WERI-Rb-1 (cell line): ENCODE measurements at regions not wholly inside any gene's neighbourhood (a gene's known extent, or its start where the extent isn't known, plus 50 kb on each side); places are given as distances from the start of the nearest gene placed in this dataset.

Source experiments
- DNase-seq: peaks from one replicate; pipeline ENCODE4 v3.0.0-alpha.2; 2020
- H3K27ac ChIP-seq: fragments of 250-450 bp; sonication (Bioruptor Pico); 2 replicates; pipeline ENCODE4 v1.5.1; 2020; ENCODE audit warnings: mild to moderate bottlenecking, moderate library complexity
- H3K27me3 ChIP-seq: fragments of 250-450 bp; sonication (Bioruptor Pico); 2 replicates; pipeline ENCODE4 v1.5.1; 2021; ENCODE audit warnings: mild to moderate bottlenecking, low read depth, moderate library complexity; ENCODE audit not compliant: insufficient read depth, severe bottlenecking
- H3K36me3 ChIP-seq: fragments of 250-450 bp; sonication (Bioruptor Pico); 2 replicates; pipeline ENCODE4 v1.5.1; 2020; ENCODE audit warnings: mild to moderate bottlenecking, moderate library complexity
- H3K4me3 ChIP-seq: 2 replicates; pipeline ENCODE4 v1.5.1; 2011; ENCODE audit warnings: low read depth, mild to moderate bottlenecking, control low read depth, low read length
- H3K9me3 ChIP-seq: fragments of 250-450 bp; sonication (Bioruptor Pico); 2 replicates; pipeline ENCODE4 v1.5.1; 2021; ENCODE audit warnings: mild to moderate bottlenecking, moderate library complexity; ENCODE audit not compliant: severe bottlenecking
- TF ChIP-seq, protein P1 (sequence below): IDR thresholded peaks from 2 replicates; pipeline ENCODE4 v1.5.1; 2011; ENCODE audit warnings: low read depth, mild to moderate bottlenecking, control low read depth, inconsistent platforms, low read length

DNA sequence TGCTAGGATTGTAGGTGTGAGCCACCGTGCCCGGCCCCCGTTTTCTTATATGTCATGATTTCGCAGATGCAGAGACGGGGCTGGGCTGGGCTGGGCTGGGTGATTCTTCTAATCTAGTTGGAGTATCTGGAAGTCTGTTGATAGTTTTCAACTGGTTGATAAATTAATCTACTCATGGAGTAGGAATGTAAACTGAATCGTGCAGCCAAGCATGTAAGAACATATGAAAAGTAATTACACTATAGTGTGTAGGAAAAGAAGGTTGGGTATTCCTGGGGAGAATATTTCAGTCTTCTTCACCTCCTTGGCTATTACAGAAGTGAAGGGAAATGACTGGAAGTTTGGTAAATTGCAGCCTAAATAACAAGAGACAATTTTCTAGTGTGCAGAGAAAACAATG lies 82.6 kb upstream of the MAGI1 start:
- no peak for DNase-seq
- H3K9me3 ChIP-seq = no peaks in the 10 kb centered on the region
- TF ChIP-seq, protein P1, sequence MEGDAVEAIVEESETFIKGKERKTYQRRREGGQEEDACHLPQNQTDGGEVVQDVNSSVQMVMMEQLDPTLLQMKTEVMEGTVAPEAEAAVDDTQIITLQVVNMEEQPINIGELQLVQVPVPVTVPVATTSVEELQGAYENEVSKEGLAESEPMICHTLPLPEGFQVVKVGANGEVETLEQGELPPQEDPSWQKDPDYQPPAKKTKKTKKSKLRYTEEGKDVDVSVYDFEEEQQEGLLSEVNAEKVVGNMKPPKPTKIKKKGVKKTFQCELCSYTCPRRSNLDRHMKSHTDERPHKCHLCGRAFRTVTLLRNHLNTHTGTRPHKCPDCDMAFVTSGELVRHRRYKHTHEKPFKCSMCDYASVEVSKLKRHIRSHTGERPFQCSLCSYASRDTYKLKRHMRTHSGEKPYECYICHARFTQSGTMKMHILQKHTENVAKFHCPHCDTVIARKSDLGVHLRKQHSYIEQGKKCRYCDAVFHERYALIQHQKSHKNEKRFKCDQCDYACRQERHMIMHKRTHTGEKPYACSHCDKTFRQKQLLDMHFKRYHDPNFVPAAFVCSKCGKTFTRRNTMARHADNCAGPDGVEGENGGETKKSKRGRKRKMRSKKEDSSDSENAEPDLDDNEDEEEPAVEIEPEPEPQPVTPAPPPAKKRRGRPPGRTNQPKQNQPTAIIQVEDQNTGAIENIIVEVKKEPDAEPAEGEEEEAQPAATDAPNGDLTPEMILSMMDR = no peak
- H3K27ac ChIP-seq = no peak overlapping the region
- H3K27me3 ChIP-seq = no peaks in the 10 kb centered on the region
- H3K4me3 ChIP-seq = no peak overlapping the region
- no peaks in the 10 kb centered on the region for H3K36me3 ChIP-seq

- TF ChIP-seq, protein P1 = no peak
- DNase-seq = no peak
- no peak overlapping the region for H3K27ac ChIP-seq
- no peak overlapping the region for H3K4me3 ChIP-seq
- H3K36me3 ChIP-seq = no peaks in the 10 kb centered on the region
- H3K9me3 ChIP-seq = no peaks in the 10 kb centered on the region
- no peaks in the 10 kb centered on the region for H3K27me3 ChIP-seq
Observed at GRCh38 chr3:66115858-66116654, 77.3 kb upstream of the MAGI1 start.

DNA sequence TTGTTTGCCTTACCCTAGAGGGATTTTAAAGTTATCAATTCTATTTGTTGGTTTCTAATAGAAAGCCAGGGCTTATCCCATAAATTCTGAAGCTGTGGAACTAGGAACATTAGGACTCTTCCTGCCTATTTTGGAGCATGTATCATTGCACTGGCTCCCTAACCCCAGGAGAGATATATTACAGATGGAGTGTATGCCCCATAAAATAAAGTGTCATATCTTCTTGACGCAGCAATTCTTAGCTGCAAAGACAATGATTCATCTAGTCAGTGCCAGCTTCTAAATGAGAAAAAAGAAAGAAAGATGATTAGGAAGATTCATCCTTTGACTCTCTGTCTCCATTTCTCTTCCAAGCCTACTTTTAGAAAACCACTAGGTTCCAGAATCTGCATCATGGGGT lies 74.8 kb upstream of the MAGI1 start:
- H3K36me3 ChIP-seq = no peaks in the 10 kb centered on the region
- TF ChIP-seq, protein P1 = no peak
- no peak for DNase-seq
- no peak overlapping the region for H3K4me3 ChIP-seq
- H3K27me3 ChIP-seq = no peaks in the 10 kb centered on the region
- H3K9me3 ChIP-seq = no peaks in the 10 kb centered on the region
- H3K27ac ChIP-seq = no peak overlapping the region

GRCh38 chr3:66110840-66111239 lies 72.1 kb upstream of the MAGI1 start:
- Histone ChIP-seq H3K36me3 (no peaks in the 10 kb centered on the region), H3K27ac (no peak overlapping the region), H3K4me3 (no peak overlapping the region), H3K27me3 (no peaks in the 10 kb centered on the region), H3K9me3 (no peaks in the 10 kb centered on the region)
- TF ChIP-seq, protein P1 = no peak
- DNase-seq = no peak

DNA sequence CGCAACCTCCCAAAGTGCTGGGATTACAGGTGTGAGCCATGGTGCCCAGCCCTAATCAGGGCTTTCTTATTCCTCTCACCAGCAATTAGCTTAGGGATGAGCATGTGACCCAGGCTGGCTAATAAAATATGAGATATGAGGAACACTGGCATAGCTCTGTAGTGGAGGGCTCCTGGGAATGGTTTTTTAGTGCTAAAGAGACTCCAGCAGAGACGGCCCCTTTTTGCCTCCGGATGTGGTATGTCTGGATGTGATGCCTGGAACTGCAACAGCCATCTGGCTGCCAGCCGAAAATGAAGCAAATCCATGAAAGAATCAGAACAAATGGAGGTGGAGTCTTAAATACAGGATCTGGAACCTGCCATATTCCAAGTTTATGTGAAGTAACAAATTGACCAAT lies 69.1 kb upstream of the MAGI1 start:
- no peaks in the 10 kb centered on the region for H3K36me3 ChIP-seq
- no peak overlapping the region for H3K27ac ChIP-seq
- H3K4me3 ChIP-seq = no peak overlapping the region
- no peaks in the 10 kb centered on the region for H3K27me3 ChIP-seq
- TF ChIP-seq, protein P1 = no peak
- no peaks in the 10 kb centered on the region for H3K9me3 ChIP-seq
- DNase-seq = no peak

DNA sequence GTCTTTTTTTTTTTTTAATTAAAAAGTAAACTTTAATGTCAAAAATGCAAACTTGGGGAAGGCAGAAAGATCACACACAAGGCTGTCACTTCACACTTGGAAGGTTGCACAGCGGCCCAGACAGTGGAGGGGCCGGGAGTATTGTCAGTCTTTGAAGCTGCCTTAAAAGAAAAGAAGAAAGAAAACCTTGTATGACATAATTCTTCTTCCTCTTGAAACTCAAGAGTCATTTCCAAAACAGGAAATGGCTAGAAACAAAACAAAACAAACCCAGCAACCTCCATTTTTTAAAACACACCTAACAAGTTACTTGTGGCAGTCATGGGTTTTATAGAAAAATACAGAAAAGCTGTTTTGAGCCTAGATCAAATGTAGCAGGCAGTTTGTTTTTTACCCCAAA lies 68.1 kb upstream of the MAGI1 start:
- Histone ChIP-seq H3K4me3 (no peak overlapping the region), H3K27ac (no peak overlapping the region), H3K9me3 (no peaks in the 10 kb centered on the region), H3K27me3 (no peaks in the 10 kb centered on the region), H3K36me3 (no peaks in the 10 kb centered on the region)
- TF ChIP-seq, protein P1 = no peak
- no peak for DNase-seq
